B cell (primary cell): ENCODE measurements at regions not wholly inside any gene's neighbourhood (a gene's known extent, or its start where the extent isn't known, plus 50 kb on each side); places are given as distances from the start of the nearest gene placed in this dataset.
"Not testable (repeated sequence)": the region's sequence is repeated elsewhere in the genome, so short reads cannot be mapped to it uniquely, and the experiment has no call there.

Experiments
- ATAC-seq: fragments of 200-7000 bp; cut with Tn5 transposase; one replicate; pipeline ENCODE4 v1.10.0; 2021; ENCODE audit warnings: low read depth, mild to moderate bottlenecking, moderate number of reproducible peaks, moderate library complexity
- CTCF ChIA-PET: fragments of 350-600 bp; sonication (Branson Sonifier 250); formaldehyde crosslinking; loops from one replicate; lab custom pipeline; 2021; ENCODE audit warnings: antibody characterized with exemption, inconsistent platforms; lab: Charles Lee
- POLR2A ChIA-PET: fragments of 350-600 bp; sonication (Branson Sonifier 250); formaldehyde crosslinking; loops from one replicate; lab custom pipeline; 2021; ENCODE audit warnings: antibody characterized with exemption; lab: Charles Lee
- DNase-seq: peaks from one replicate; pipeline ENCODE4 v3.0.0; 2013
- H2AFZ ChIP-seq: 2 replicates; pipeline ENCODE4 v1.6.1; 2012; ENCODE audit warnings: mild to moderate bottlenecking, low read depth, low read length; ENCODE audit not compliant: insufficient read depth, poor library complexity, severe bottlenecking
- H3K27ac ChIP-seq, 2 donors: 1 replicate in 1 of 2; 2 replicates in 1 of 2; pipeline ENCODE4 v1.5.1; 2012 to 2013; ENCODE audit warnings: low read length in 2 of 2, mild to moderate bottlenecking in 2 of 2, moderate library complexity in 1 of 2
- H3K27me3 ChIP-seq, 4 experiments: fragments of 200-600 bp in 1 of 4; sonication (generic) in 1 of 4; replicated peaks in 1 of 4; 1 replicate in 2 of 4; 2 replicates in 2 of 4; pipeline versions ENCODE4 v1.6.1 to v1.7.0; 2013 to 2016; ENCODE audit warnings: low read length in 3 of 4, mild to moderate bottlenecking in 2 of 4, mixed read lengths in 1 of 4, moderate library complexity in 1 of 4; ENCODE audit not compliant: insufficient read depth in 4 of 4, control insufficient read depth in 3 of 4; ENCODE audit errors: control extremely low read depth in 1 of 4
- H3K36me3 ChIP-seq, 2 experiments: replicated peaks in 1 of 2; 1 replicate in 1 of 2; 2 replicates in 1 of 2; pipeline versions ENCODE4 v1.6.1 to v1.7.1; 2013; ENCODE audit warnings: low read length in 1 of 2; ENCODE audit not compliant: insufficient read depth in 2 of 2, control insufficient read depth in 1 of 2; ENCODE audit errors: control extremely low read depth in 1 of 2, extremely low read depth in 1 of 2
- H3K4me1 ChIP-seq, 2 donors: fragments of 200-600 bp in 1 of 2; sonication (generic) in 1 of 2; 1 replicate in 1 of 2; 2 replicates in 1 of 2; pipeline versions ENCODE4 v1.5.1 to v1.6.1; 2013 to 2017; ENCODE audit warnings: low read length in 2 of 2; ENCODE audit not compliant: control insufficient read depth in 2 of 2, insufficient read depth in 2 of 2
- H3K4me2 ChIP-seq: replicated peaks from 2 replicates; pipeline ENCODE3; 2012; ENCODE audit warnings: mild to moderate bottlenecking, low read depth, low read length; ENCODE audit not compliant: poor library complexity, severe bottlenecking
- H3K4me3 ChIP-seq, 5 experiments: fragments of 200-600 bp in 1 of 5; sonication (generic) in 1 of 5; 1 replicate in 3 of 5; 2 replicates in 2 of 5; pipeline versions ENCODE4 v1.5.1 to v1.7.0; 2011 to 2016; ENCODE audit warnings: low read length in 4 of 5, mild to moderate bottlenecking in 4 of 5, low read depth in 2 of 5, control low read depth in 1 of 5, moderate library complexity in 1 of 5; ENCODE audit not compliant: insufficient read depth in 1 of 5; ENCODE audit errors: control extremely low read depth in 1 of 5, extremely low read depth in 1 of 5
- H3K79me2 ChIP-seq: fragments of 200-600 bp; sonication (generic); one replicate; pipeline ENCODE4 v1.6.0; 2016; ENCODE audit warnings: low read length; ENCODE audit not compliant: control insufficient read depth, insufficient read depth
- H3K9ac ChIP-seq: fragments of 200-600 bp; sonication (generic); 2 replicates; pipeline ENCODE4 v1.6.1; 2017; ENCODE audit warnings: mild to moderate bottlenecking, low read length, moderate library complexity
- H3K9me3 ChIP-seq, 3 donors: one replicate each; pipeline versions ENCODE4 v1.6.1 to v1.7.1; 2013; ENCODE audit warnings: low read length in 2 of 3; ENCODE audit not compliant: control insufficient read depth in 2 of 3, insufficient read depth in 1 of 3; ENCODE audit errors: control extremely low read depth in 1 of 3
- H4K20me1 ChIP-seq: 2 replicates; pipeline ENCODE4 v1.6.0; 2012; ENCODE audit warnings: mild to moderate bottlenecking, low read length; ENCODE audit not compliant: insufficient read depth, control insufficient read depth, poor library complexity, severe bottlenecking
- H3K27ac Mint-ChIP-seq: one replicate; pipeline ENCODE4 v1.8.0; 2021; ENCODE audit warnings: mixed read lengths
- H3K27me3 Mint-ChIP-seq: one replicate; pipeline ENCODE4 v1.8.0; 2021; ENCODE audit warnings: mixed read lengths
- H3K4me1 Mint-ChIP-seq: one replicate; pipeline ENCODE4 v1.8.0; 2021; ENCODE audit warnings: mixed read lengths
- H3K4me3 Mint-ChIP-seq: one replicate; pipeline ENCODE4 v1.8.0; 2021; ENCODE audit warnings: mixed read lengths
- H3K9me3 Mint-ChIP-seq: one replicate; pipeline ENCODE4 v1.8.0; 2022; ENCODE audit warnings: mixed read lengths; ENCODE audit not compliant: insufficient read depth
- EZH2 ChIP-seq: IDR thresholded peaks from 2 replicates; pipeline ENCODE4 v1.6.1; 2012; ENCODE audit warnings: borderline replicate concordance, low read depth, mild to moderate bottlenecking, moderate library complexity, low read length; ENCODE audit not compliant: insufficient read depth, poor library complexity, severe bottlenecking
- WGBS: methylation state at CpG from one replicate; pipeline ENCODE4 v1.1.5; 2013; ENCODE audit warnings: missing lambda C conversion rate; ENCODE audit not compliant: insufficient coverage; 5-methylcytosine and 5-hydroxymethylcytosine counted together
- intact Hi-C: fragments of 100-400 bp; cut with micrococcal nuclease; formaldehyde crosslinking; loops from one replicate; pipeline ENCODE4 v1.10.0; 2022
- TF ChIP-seq, protein P1 (sequence below): fragments of 200-600 bp; IDR thresholded peaks from one replicate; pipeline ENCODE4 v1.8.0; 2022; ENCODE audit warnings: antibody characterized with exemption, mild to moderate bottlenecking

DNA sequence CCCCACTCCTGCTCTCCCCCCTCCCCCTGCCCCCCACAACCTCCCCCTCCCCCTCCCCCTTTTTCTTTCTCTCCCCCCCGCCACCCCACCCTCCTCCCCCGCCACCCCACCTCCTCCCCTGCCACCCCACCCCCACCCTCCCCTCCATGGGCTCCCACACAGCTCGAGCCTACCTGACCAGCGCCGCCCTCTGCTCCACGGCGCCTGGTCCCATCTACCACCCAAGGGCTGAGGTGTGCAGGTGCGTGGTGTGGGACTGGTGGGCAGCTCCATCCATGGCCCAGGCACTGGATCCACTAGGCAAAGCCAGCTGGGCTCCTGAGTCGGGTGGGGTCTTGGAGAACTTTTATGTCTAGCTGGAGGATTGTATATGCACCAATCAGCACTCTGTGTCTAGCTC, 68.3 kb upstream of the KCNAB1 start:
- DNase-seq (no peak), ATAC-seq (no peak)
- Histone ChIP-seq H3K27me3 (peaks cover 0 to 6% (median 3%) of the 10 kb centered on the region in 4 experiments), H2AFZ (no peak overlapping the region), H3K9me3 (peaks cover 0 to 8% (median 0%) of the 10 kb centered on the region in 3 donors), H3K4me1 (no peaks in the 10 kb centered on the region), H3K4me2 (no peak overlapping the region), H3K79me2 (no peaks in the 10 kb centered on the region), H3K9ac (no peak overlapping the region), H3K27ac (no peak overlapping the region), H3K4me3 (no peak overlapping the region), H4K20me1 (no peaks in the 10 kb centered on the region), H3K36me3 (no peaks in the 10 kb centered on the region)
- H3K27ac Mint-ChIP-seq, result no peak overlapping the region
- H3K4me1 Mint-ChIP-seq, result no peaks in the 10 kb centered on the region
- no peaks in the 10 kb centered on the region for H3K9me3 Mint-ChIP-seq
- POLR2A ChIA-PET, result no interaction called here
- intact Hi-C loops, result no loop called here
- WGBS, result 96% methylated on average over 6 of the region's 9 CpGs
- peaks cover 33% of the 10 kb centered on the region for H3K27me3 Mint-ChIP-seq
- no peak overlapping the region for H3K4me3 Mint-ChIP-seq
- CTCF ChIA-PET, result interaction anchor here (0.8 kb wide), 1 partner anchor 8 kb away, joined by 3 read pairs; no protein-coding TSS in a partner anchor
- no peak for TF ChIP-seq EZH2
- TF ChIP-seq, protein P1, sequence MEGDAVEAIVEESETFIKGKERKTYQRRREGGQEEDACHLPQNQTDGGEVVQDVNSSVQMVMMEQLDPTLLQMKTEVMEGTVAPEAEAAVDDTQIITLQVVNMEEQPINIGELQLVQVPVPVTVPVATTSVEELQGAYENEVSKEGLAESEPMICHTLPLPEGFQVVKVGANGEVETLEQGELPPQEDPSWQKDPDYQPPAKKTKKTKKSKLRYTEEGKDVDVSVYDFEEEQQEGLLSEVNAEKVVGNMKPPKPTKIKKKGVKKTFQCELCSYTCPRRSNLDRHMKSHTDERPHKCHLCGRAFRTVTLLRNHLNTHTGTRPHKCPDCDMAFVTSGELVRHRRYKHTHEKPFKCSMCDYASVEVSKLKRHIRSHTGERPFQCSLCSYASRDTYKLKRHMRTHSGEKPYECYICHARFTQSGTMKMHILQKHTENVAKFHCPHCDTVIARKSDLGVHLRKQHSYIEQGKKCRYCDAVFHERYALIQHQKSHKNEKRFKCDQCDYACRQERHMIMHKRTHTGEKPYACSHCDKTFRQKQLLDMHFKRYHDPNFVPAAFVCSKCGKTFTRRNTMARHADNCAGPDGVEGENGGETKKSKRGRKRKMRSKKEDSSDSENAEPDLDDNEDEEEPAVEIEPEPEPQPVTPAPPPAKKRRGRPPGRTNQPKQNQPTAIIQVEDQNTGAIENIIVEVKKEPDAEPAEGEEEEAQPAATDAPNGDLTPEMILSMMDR, result no peak

DNA sequence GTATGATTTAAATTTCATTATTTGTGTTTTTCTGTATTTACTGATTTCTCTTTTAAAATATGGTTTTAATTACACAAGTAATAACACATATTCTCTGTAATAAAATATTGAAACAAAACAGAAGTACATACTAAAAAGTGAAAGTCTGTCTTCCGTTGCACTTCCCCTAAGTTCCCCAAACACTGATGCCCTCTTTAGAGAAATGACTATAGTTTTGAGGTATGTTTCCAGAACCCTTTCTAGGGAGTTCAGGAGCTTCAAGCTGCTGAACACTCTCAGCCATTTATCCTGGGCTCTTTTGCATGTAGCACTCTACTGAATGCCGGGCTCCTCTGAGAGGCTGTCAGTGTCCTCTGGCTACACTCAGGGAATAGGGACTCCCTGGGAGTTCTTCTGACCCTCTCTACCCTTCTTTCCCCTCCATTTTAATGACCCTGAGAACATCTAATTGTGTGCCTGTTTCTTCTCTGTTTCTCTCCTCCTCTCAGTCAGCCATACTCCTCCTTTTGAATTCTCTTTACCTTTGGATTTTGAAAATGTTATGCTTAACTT, 60.4 kb upstream of the KCNAB1 start:
- Histone ChIP-seq H3K27me3 (no peaks in the 10 kb centered on the region), H3K36me3 (no peaks in the 10 kb centered on the region), H3K27ac (no peak overlapping the region), H3K9me3 (no peaks in the 10 kb centered on the region), H3K9ac (no peak overlapping the region), H3K79me2 (no peaks in the 10 kb centered on the region), H3K4me2 (no peak overlapping the region), H2AFZ (peak overlapping the region; percentile 27), H3K4me3 (no peak overlapping the region), H3K4me1 (no peaks in the 10 kb centered on the region), H4K20me1 (no peaks in the 10 kb centered on the region)
- WGBS, result 83% methylated on average over 1 of the region's 2 CpGs
- peaks cover 2% of the 10 kb centered on the region for H3K4me1 Mint-ChIP-seq
- H3K27me3 Mint-ChIP-seq, result peaks cover 12% of the 10 kb centered on the region
- CTCF ChIA-PET, result no interaction called here
- intact Hi-C loops, result no loop called here
- DNase-seq, result no peak
- no peak overlapping the region for H3K27ac Mint-ChIP-seq
- TF ChIP-seq EZH2, result no peak
- TF ChIP-seq, protein P1, result no peak
- POLR2A ChIA-PET, result no interaction called here
- no peak for ATAC-seq
- H3K4me3 Mint-ChIP-seq, result no peak overlapping the region
- H3K9me3 Mint-ChIP-seq, result no peaks in the 10 kb centered on the region

DNA sequence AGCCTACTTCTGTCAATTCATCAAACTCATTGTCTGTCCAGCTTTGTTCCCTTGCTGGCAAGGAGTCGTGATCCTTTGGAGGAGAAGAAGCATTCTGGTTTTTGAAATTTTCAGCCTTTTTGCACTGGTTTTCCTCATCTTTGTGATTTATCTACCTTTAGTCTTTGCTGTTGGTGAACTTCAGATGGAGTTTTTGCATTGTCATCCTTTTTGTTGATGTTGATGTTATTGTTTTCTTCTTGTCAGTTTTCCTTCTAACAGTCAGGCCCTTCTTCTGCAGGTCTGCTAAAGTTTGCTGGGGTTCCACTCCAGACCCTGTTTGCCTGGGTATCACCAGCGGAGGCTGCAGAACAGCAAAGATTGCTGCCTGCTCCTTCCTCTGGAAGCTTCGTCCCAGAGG, 52.2 kb upstream of the KCNAB1 start:
- not testable (repeated sequence) for DNase-seq
- WGBS, result no CpG with 5 or more reads among the region's 3 CpGs

More for the DNA sequence above, 52.2 kb upstream of the KCNAB1 start:
- ATAC-seq, H3K9me3 Mint-ChIP-seq, intact Hi-C loops, H3K27me3 ChIP-seq, CTCF ChIA-PET, H3K4me3 ChIP-seq, H3K4me1 Mint-ChIP-seq, H3K9ac ChIP-seq, H4K20me1 ChIP-seq, H3K27ac ChIP-seq, H3K4me3 Mint-ChIP-seq, H3K79me2 ChIP-seq, H3K4me1 ChIP-seq, H3K4me2 ChIP-seq, H2AFZ ChIP-seq, H3K9me3 ChIP-seq, H3K27ac Mint-ChIP-seq, H3K36me3 ChIP-seq, POLR2A ChIA-PET: not testable (repeated sequence)
- peaks cover 26% of the 10 kb centered on the region for H3K27me3 Mint-ChIP-seq
